IPS-20b (cell line): ENCODE measurements at regions not wholly inside any gene's neighbourhood (a gene's known extent, or its start where the extent isn't known, plus 50 kb on each side); places are given as distances from the start of the nearest gene placed in this dataset.

ENCODE experiments used
- H3K27ac ChIP-seq: one replicate; pipeline ENCODE4 v1.5.1; 2013; ENCODE audit warnings: low read length
- H3K27me3 ChIP-seq: 2 replicates; pipeline ENCODE4 v1.6.1; 2013; ENCODE audit warnings: mild to moderate bottlenecking, low read length, inconsistent platforms; ENCODE audit not compliant: insufficient read depth
- H3K36me3 ChIP-seq: 2 replicates; pipeline ENCODE4 v1.6.1; 2013; ENCODE audit warnings: low read depth, mild to moderate bottlenecking, inconsistent platforms, low read length, moderate library complexity; ENCODE audit not compliant: insufficient read depth
- H3K4me1 ChIP-seq: 2 replicates; pipeline ENCODE4 v1.6.1; 2013; ENCODE audit warnings: mild to moderate bottlenecking, control low read depth, inconsistent platforms, low read length, moderate library complexity; ENCODE audit not compliant: insufficient read depth
- H3K4me3 ChIP-seq: 2 replicates; pipeline ENCODE4 v1.5.1; 2013; ENCODE audit warnings: mild to moderate bottlenecking, low read length, inconsistent platforms
- H3K9ac ChIP-seq: 2 replicates; pipeline ENCODE4 v1.6.1; 2013; ENCODE audit warnings: low read depth, mild to moderate bottlenecking, inconsistent platforms, low read length, moderate library complexity
- H3K9me3 ChIP-seq: 2 replicates; pipeline ENCODE4 v1.6.1; 2013; ENCODE audit warnings: mild to moderate bottlenecking, low read depth, low read length, inconsistent platforms; ENCODE audit not compliant: insufficient read depth

DNA sequence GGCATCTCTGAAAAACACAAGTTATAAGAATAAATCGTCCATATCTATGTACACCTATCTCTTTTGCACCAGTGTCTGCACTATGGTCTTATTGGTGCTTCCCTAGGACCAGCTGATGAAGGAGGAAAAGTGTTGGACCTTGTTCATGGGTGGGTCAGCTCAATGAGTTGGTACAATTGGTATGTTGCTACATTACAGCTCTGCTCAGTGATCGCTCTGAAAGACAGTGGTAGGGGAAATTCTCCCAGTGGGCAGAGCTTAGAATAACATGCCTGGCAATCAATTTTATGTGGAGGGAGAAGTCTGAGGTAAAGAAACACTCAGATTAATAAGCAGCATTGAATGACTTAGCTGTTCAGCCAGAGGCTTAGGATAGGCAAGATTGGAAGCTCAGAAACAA lies 138.7 kb upstream of the KL start:
- Histone ChIP-seq H3K27me3 (no peaks in the 10 kb centered on the region), H3K27ac (no peak overlapping the region), H3K9me3 (no peaks in the 10 kb centered on the region), H3K4me3 (no peak overlapping the region), H3K4me1 (no peaks in the 10 kb centered on the region; the same call in 1 of the 2 replicates), H3K9ac (no peak overlapping the region), H3K36me3 (no peaks in the 10 kb centered on the region)

DNA sequence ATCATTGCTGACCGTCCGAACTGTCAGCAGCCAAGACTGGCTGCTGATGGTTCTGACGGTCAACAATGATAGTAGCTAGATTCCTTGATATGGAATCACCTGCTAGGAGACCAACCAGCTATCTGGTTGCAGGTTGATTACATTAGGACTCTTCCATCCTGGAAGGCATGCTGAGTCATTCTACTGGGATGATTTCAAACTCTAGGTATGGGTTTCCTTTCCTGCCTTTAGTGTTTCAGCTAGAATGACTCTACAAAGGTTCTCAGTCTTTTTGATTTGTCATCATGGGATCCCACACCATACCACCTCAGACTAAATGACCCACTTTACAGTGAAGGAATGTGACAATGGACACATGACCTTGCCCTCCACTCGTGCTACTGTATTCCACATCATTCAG lies 138.1 kb upstream of the KL start:
- no peak overlapping the region for H3K4me3 ChIP-seq
- H3K9ac ChIP-seq, result no peak overlapping the region
- no peaks in the 10 kb centered on the region for H3K27me3 ChIP-seq
- no peaks in the 10 kb centered on the region; the same call in 1 of the 2 replicates for H3K4me1 ChIP-seq
- H3K36me3 ChIP-seq, result no peaks in the 10 kb centered on the region
- H3K9me3 ChIP-seq, result no peaks in the 10 kb centered on the region
- H3K27ac ChIP-seq, result no peak overlapping the region

DNA sequence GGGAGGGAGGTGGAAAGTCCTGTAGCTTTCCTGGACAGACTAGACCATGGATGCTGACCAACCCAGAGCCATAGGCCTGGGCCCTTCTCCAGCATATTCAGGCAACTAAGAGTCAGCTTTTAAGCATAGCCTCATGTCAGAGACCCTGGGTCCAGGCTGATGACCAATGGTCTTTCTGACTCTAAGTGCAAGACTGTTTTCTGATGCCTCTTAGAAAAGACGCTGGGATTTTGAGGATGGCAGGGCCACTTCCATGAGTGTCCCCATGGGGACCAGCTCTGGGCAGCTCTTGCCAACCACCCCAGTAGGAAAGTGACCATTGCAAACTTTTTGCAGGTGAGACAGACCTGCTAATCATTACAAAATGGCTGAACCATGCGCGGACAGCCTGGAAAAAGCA lies 135.6 kb upstream of the KL start:
- Histone ChIP-seq H3K4me3 (no peak overlapping the region), H3K4me1 (peaks cover 3% of the 10 kb centered on the region)

DNA sequence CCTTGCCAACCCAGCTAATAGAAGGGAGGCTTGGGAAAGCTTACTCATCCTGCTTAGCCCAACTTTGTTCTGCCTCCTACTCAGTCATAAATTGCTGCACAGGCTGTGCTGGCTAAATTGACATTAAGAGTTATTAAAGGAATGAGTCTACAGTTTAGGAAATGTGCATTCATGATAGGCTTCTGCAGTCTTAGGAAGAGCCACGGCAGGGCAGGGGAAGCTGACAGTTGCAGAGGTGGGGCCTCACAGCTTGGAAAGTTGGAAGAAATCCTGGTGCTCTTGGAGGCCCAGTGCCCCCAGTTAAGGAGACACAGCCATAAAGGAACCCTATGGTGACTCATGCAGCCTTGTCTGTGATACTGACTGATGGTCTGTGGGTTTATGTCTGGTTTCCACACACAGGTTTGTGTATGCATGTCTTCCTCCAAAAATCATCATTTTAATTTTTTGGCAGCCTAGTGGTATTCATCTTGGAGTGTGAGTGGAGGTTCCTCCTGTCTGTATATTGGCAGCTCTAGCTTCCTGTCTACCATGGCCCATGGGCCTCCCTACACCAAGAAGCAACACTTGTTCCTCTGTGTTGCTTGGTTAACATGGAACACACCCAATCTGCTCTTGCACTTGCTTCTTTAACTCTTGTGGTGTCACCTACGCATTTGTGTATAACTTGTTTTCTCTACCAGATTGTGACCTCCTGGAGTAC lies 135.0 kb upstream of the KL start:
- Histone ChIP-seq H3K27ac (no peak overlapping the region), H3K27me3 (no peaks in the 10 kb centered on the region), H3K4me3 (no peak overlapping the region), H3K9me3 (no peaks in the 10 kb centered on the region), H3K36me3 (no peaks in the 10 kb centered on the region), H3K4me1 (peaks cover 3% of the 10 kb centered on the region), H3K9ac (no peak overlapping the region)

More for the DNA sequence above, 135.6 kb upstream of the KL start:
- no peak overlapping the region for H3K9ac ChIP-seq
- no peak overlapping the region for H3K27ac ChIP-seq
- no peaks in the 10 kb centered on the region for H3K9me3 ChIP-seq
- H3K27me3 ChIP-seq, result no peaks in the 10 kb centered on the region
- H3K36me3 ChIP-seq, result no peaks in the 10 kb centered on the region

DNA sequence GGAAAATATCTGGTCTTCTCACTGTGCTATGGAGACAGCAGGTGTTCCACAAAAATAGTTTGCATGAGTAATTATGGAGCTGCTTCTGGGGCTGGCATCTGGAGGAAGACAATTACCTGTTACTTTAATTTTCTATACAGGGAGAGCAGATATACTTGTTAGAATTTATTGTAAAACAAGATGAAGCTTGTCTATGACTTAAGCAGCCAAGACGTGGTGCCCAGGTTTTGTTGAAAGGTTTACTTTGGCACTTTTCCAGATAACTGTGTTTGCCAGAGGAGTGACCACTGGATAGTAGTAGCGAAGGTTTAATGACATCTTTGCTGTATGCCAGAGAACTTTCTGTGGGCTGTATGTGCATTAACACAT lies 134.5 kb upstream of the KL start:
- H3K27me3 ChIP-seq, result no peaks in the 10 kb centered on the region
- H3K36me3 ChIP-seq, result no peaks in the 10 kb centered on the region
- peaks cover 3% of the 10 kb centered on the region for H3K4me1 ChIP-seq
- H3K27ac ChIP-seq, result no peak overlapping the region
- no peaks in the 10 kb centered on the region for H3K9me3 ChIP-seq
- no peak overlapping the region for H3K9ac ChIP-seq
- no peak overlapping the region for H3K4me3 ChIP-seq

DNA sequence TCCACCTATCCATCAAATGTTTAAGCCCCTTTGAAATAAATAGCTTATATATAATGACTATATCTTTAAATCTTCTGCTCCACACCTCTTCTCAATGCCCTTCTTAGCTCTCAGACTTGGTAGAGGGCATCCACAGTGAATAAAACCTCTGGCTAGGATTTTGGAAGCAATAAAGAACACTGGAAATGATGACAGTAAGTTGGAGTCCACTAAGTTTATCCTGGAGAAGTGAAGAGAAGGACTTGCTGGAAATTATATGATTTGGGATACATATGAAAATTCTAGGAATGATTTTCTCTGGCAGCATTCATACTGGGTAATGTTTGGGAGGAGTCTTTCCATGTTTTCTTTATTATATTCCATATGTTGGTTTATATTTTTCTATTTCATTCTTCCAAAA lies 133.5 kb upstream of the KL start:
- H3K9me3 ChIP-seq, result no peaks in the 10 kb centered on the region
- H3K4me1 ChIP-seq, result peaks cover 3% of the 10 kb centered on the region
- H3K9ac ChIP-seq, result no peak overlapping the region
- H3K4me3 ChIP-seq, result no peak overlapping the region
- H3K36me3 ChIP-seq, result no peaks in the 10 kb centered on the region
- H3K27me3 ChIP-seq, result no peaks in the 10 kb centered on the region
- no peak overlapping the region for H3K27ac ChIP-seq

DNA sequence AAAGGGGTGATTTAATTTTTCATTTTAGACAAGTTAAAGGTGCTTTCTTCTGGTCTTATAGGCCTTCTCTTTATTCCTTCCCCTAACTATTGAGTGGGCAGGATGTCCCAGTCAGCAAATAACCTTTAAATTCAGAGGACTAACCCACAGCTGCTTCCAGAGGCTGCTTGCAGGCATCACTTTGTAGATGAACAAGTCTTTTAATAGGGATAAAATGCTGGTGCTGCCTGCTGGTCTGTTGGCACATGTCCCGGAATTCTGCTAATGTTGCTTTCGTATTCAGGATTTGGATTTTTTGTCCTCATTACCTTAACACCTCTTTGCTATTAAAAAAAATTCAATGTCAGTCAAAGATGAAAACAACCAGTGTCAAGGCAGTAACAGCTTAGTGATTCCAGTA lies 132.7 kb upstream of the KL start:
- H3K9me3 ChIP-seq, result no peaks in the 10 kb centered on the region; the same call in 1 of the 2 replicates
- no peak overlapping the region for H3K4me3 ChIP-seq
- H3K4me1 ChIP-seq, result peaks cover 3% of the 10 kb centered on the region; the same call in 1 of the 2 replicates
- no peak overlapping the region for H3K9ac ChIP-seq
- no peaks in the 10 kb centered on the region for H3K27me3 ChIP-seq
- H3K27ac ChIP-seq, result no peak overlapping the region
- H3K36me3 ChIP-seq, result no peaks in the 10 kb centered on the region

DNA sequence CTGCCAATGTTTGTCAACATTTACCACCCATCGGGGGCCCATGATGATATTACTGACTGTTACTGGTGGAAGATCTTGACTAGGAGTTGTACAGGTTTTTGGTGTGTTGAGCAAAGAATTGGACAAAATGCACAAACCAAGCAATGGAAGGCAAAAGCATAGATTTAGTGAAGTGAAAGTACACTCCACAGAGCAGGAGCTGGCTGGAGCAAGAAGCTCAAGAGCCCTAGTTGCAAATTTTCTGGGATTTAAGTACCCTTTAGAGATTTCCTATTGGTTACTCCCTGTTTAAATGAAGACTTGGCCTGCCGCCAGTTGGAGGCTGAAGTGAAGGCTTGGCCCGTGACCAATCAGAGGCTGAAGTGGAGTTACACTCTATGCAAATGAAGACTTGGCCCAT lies 128.6 kb upstream of the KL start:
- Histone ChIP-seq H3K4me3 (no peak overlapping the region), H3K36me3 (no peaks in the 10 kb centered on the region), H3K4me1 (peaks cover 3% of the 10 kb centered on the region; the same call in 1 of the 2 replicates), H3K9ac (no peak overlapping the region), H3K9me3 (no peaks in the 10 kb centered on the region; the same call in 1 of the 2 replicates), H3K27ac (no peak overlapping the region), H3K27me3 (no peaks in the 10 kb centered on the region)

DNA sequence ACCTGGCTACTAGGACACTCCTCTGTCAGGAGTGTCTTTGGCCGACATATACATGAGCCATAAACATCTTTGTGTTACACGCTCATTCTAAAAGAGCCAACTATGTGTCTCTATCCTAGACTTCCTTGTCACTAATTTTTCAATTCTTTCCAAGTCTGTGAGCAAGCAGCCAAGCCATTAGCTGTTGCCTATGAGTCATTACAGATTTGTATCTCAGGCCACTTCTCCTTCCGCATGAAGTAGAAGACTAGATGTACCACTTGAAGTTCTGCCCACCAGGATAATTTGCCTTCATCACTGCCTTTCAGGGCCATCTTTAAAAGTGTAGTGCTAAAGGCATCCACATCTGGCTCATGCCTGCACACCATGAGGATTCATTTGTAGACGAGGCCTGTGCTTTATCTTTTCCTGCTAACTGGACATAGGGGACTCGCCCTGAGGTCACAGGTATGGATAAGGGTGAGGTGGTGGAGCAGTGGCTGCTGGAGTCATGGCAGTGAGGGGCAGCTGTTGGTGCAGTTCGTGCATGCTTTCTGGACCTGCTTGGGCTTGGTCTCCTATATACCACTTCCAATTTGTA lies 126.1 kb upstream of the KL start:
- H3K9ac ChIP-seq, result no peak overlapping the region

DNA sequence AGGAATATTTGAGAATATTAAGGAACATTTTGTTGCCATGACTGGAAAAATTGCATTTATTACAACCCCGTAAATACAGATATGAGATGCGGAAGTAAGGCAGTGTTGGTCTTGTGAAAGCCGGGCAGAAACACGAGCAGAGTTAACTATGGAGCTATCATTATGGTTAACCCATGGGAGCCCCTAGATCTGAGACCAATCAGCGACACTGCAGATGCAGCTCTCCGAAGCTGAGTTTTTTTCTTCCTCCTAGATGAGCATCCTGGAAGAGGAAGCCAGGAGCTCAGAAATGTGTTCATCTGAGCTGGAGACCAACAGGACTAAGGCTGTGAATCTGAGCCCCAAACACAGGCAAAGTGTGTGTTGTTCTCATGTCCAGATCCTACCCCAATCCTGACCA lies 123.0 kb upstream of the KL start:
- no peak overlapping the region for H3K27ac ChIP-seq
- no peak overlapping the region for H3K9ac ChIP-seq
- H3K9me3 ChIP-seq, result no peaks in the 10 kb centered on the region; the same call in 1 of the 2 replicates
- no peak overlapping the region for H3K4me3 ChIP-seq
- H3K27me3 ChIP-seq, result no peaks in the 10 kb centered on the region
- no peaks in the 10 kb centered on the region for H3K4me1 ChIP-seq
- H3K36me3 ChIP-seq, result no peaks in the 10 kb centered on the region

More for the DNA sequence above, 126.1 kb upstream of the KL start:
- Histone ChIP-seq H3K27ac (no peak overlapping the region), H3K4me1 (no peaks in the 10 kb centered on the region), H3K4me3 (no peak overlapping the region), H3K36me3 (no peaks in the 10 kb centered on the region), H3K9me3 (no peaks in the 10 kb centered on the region; the same call in 1 of the 2 replicates), H3K27me3 (no peaks in the 10 kb centered on the region)

DNA sequence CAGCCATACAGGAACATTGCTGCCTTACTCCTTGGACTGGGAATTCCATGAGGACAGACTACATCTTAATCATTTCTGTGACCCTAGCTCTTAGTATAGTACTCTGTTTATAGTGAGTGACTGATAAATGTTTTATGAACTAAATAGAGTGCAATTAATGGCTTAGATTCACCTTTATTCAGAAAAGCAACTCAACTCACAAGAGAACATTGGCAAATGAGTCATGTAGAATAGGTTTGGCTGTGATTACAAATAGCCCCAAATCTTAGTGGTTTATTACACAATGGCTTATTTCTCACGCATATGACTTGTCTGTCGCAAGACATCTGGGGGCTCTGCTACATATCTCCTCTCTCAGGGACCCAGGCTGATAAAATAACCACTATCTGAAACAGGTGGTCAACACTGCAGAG lies 121.6 kb upstream of the KL start:
- Histone ChIP-seq H3K27me3 (no peaks in the 10 kb centered on the region), H3K9me3 (no peaks in the 10 kb centered on the region), H3K4me3 (no peak overlapping the region), H3K27ac (no peak overlapping the region), H3K36me3 (no peaks in the 10 kb centered on the region), H3K9ac (no peak overlapping the region), H3K4me1 (no peaks in the 10 kb centered on the region)

DNA sequence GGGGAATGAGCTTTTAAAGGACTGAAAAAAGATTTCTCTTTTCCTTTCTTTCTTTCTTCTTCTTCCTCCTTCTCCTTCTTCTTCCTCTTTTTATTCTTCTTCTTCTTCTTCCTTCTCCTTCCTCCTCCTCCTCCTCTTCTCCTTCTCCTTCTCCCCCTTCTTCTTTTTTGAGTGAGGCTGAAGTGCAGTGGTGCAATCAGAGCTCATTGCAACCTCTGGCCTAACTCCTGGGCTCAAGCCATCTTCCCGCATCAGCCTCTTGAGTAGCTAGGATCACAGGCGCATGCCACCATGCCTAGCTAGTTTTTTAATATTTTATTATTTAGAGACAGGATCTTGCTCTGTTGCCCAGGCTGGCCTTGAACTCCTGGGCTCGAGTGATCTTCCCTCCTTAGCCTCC lies 120.9 kb upstream of the KL start:
- H3K4me3 ChIP-seq, result no peak overlapping the region
- H3K27ac ChIP-seq, result no peak overlapping the region
- H3K9me3 ChIP-seq, result no peaks in the 10 kb centered on the region
- H3K4me1 ChIP-seq, result no peaks in the 10 kb centered on the region
- no peaks in the 10 kb centered on the region for H3K27me3 ChIP-seq
- H3K9ac ChIP-seq, result no peak overlapping the region
- no peaks in the 10 kb centered on the region for H3K36me3 ChIP-seq
